Omental fat pad (tissue), 3 donors: ENCODE measurements at regions not wholly inside any gene's neighbourhood (a gene's known extent, or its start where the extent isn't known, plus 50 kb on each side); places are given as distances from the start of the nearest gene placed in this dataset.

Experiments used
- ATAC-seq: fragments of 150-250 bp; one replicate; pipeline ENCODE4 v1.9.1; 2016; ENCODE audit warnings: mild to moderate bottlenecking, moderate library complexity; ENCODE audit not compliant: low FRiP score
- DNase-seq: peaks from one replicate; pipeline ENCODE4 v3.0.0-alpha.2; 2019; ENCODE audit warnings: low spot score
- TF ChIP-seq, protein P1 (sequence below), 3 donors: fragments of 450-650 bp; IDR thresholded peaks; one replicate each; pipeline ENCODE4 v1.5.1; 2016 to 2017; ENCODE audit warnings: antibody characterized with exemption in 3 of 3, mild to moderate bottlenecking in 3 of 3, moderate library complexity in 2 of 3

DNA sequence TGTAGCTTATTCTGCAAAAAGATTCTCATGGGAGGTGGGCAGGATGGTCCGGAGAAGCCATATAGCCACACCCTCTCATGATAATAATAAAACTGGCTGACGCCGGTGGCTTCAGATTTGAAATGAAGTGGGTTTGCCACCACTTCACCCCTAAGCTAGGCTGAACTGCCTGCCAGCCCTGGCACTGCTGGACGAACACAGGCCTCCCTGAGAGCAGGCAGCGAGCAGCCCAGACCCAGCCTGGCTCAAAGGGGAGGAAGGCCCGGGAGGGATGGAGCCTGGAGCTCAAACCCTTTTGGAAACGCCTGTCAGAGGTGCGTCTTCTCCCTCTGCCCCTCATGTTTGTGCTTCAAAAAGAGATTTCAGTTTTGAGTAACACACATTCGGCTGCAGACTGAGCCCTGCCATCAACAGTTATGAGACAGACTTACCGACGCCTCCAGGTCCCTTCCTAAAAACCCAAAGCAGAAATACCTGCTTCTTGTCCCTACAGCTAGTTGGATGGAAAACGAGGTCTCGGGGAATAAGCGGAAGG is 71.1 kb upstream of the HPCAL1 start:
- TF ChIP-seq, protein P1, sequence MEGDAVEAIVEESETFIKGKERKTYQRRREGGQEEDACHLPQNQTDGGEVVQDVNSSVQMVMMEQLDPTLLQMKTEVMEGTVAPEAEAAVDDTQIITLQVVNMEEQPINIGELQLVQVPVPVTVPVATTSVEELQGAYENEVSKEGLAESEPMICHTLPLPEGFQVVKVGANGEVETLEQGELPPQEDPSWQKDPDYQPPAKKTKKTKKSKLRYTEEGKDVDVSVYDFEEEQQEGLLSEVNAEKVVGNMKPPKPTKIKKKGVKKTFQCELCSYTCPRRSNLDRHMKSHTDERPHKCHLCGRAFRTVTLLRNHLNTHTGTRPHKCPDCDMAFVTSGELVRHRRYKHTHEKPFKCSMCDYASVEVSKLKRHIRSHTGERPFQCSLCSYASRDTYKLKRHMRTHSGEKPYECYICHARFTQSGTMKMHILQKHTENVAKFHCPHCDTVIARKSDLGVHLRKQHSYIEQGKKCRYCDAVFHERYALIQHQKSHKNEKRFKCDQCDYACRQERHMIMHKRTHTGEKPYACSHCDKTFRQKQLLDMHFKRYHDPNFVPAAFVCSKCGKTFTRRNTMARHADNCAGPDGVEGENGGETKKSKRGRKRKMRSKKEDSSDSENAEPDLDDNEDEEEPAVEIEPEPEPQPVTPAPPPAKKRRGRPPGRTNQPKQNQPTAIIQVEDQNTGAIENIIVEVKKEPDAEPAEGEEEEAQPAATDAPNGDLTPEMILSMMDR (IDR thresholded peaks at IDR 0.05), result no peak
- DNase-seq (no peak), ATAC-seq (no peak)

DNA sequence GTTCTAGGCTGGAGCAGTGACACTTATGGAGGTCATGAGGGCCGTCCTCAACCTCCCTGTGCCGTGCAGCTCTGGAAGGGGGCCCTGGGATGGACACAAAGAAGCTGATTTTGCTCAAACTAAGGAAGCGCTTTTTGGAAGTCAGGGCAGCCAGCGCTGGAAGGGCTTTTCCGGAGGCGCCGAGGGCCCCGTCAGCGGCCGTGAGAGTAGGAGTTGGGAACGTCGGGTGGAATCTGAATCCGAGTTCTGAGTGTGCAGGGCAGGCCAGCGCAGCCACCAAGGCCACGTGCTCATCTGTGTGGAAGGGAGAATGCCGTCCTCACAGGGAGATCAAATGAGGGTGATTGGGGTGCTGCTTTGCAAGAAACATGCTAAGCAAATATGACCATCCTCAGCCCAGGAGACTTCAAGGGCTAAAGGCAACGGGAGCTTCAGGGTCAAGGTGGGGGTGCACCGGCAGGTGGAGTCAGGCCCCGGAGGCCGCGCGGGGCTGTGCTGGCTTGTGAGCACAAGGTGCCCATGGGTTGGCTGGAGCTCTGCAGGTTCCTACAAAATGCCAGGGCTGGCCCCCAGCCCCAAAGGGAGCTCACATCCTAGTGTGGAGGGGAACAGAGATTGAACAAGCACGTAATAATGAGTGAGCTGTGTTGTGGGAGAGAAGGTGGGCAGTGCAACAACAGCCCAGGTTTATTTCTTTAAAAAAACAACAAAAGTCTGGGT is 70.4 kb upstream of the HPCAL1 start:
- DNase-seq (no peak), ATAC-seq (no peak)
- TF ChIP-seq, protein P1 (IDR thresholded peaks at IDR 0.05), result no peak

- DNase-seq, result no peak
- no peak for ATAC-seq
- TF ChIP-seq, protein P1 (IDR thresholded peaks at IDR 0.05), result no peak
Measured at GRCh38 chr2:10233131-10234012, 69.3 kb upstream of the HPCAL1 start.

DNA sequence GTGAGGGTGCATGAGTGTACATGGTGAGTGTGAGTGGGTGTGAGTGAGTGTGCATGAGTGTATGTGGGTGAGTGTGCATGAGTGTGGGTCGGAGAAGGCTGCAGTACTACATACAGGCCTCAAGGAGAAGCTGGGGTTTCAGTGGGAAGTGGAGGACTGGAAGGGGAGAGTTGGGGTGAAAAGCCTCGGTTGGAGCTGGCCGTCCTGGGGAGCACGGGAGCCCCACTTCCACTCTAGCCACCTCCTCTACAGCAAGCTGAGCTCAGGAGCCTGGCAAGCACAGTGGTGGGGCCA is 68.7 kb upstream of the HPCAL1 start:
- no peak for DNase-seq
- ATAC-seq, result no peak
- TF ChIP-seq, protein P1 (IDR thresholded peaks at IDR 0.05), result no peak

DNA sequence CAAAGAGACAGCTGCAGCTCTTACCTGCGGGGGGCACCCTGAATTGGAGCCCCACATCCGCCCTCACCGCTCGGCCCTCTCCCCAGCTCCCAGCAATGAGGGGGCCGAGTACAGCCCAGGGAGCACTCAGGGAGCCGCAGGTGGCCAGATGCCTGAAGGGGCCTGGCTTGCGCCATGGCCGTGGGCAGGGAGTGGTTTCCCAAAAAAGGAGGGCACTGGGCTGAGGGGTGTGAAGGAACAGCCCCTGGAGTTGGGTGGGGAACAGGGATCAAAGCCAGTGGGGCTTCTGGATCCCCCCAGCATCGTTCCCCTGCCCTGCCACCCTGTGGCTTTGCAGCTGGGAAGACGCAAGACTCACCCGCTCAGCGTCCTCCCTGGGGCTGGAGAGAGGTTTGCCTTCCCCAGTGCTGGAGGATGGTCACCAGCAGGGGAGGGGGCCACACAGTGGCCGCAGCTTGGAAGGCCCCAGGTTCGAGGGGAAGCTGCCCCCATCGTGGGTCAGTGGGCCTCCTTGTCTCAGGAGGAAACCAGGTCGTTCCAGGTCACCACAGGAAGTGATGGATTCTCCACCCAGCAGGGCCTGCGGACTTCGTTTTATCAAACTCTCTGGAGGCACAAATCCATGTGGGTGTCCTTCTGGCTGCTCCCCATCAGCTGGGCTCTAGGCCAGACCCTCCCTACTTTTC is 68.2 kb upstream of the HPCAL1 start:
- DNase-seq (no peak), ATAC-seq (no peak)
- TF ChIP-seq, protein P1 (IDR thresholded peaks at IDR 0.05), result no peak

DNA sequence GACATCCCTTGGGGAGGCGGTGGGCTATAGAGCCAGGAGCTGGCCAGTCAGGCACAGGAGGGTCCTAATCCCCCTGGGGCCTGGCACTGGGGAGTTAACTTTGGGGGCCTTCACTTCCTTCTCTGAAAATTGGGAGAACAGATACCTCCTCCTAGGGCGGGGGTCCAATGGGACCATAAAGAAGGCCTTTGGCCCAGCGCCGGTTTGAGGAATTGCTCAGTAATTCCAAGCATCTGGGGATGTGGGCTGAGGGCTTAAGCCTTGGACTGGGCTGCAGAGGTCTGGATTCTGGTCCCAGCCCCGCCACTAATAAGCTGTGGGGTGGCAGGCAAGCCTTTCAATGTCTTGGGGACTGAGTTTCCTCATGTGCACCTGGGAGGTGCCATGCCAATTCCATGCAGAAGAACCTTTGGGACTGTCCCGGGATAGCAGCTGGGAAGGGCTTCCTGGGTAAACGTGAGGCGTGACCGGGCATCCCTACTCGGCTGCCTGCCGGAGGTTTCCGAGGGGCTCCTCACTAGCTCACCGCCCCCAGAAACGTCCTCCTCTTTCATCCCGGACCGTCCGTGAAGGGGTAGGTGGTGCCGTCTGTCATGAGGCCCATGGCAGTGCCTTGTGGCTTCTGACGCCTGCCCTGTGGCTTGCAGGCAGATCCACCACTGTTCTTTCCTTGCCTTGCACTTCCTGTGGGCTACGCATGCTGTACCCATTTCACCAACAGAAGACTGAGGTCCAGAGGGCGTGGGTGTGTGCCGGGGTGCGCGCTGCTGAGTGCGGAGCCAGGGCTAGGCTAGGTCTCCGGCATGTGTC is 67.4 kb upstream of the HPCAL1 start:
- no peak for ATAC-seq
- no peak for DNase-seq
- TF ChIP-seq, protein P1 (IDR thresholded peaks at IDR 0.05), result no peak
